ENCODE measurements at regions not wholly inside any gene's neighbourhood (a gene's known extent, or its start where the extent isn't known, plus 50 kb on each side); places are given as distances from the start of the nearest gene placed in this dataset.

GRCh38 chr17:15076991-15077663 lies 188.0 kb downstream of the PMP22 start:
- Histone ChIP-seq H3K4me3 (ENCODE audit: severe bottlenecking) (no peak overlapping the region), H3K36me3 (ENCODE audit: low read depth) (no peaks in the 10 kb centered on the region), H3K4me1 (ENCODE audit: insufficient read depth, poor library complexity, severe bottlenecking) (no peaks in the 10 kb centered on the region), H3K27ac (ENCODE audit: poor library complexity, severe bottlenecking) (no peak overlapping the region), H3K9me3 (ENCODE audit: severe bottlenecking) (no peaks in the 10 kb centered on the region), H3K27me3 (ENCODE audit: insufficient read depth, poor library complexity, severe bottlenecking) (peaks cover 4% of the 10 kb centered on the region)
- DNase-seq (ENCODE audit: low spot score) (no peak), ATAC-seq (ENCODE audit: low read depth) (no peak)
- no peak for TF ChIP-seq CTCF (IDR thresholded peaks at IDR 0.05; ENCODE audit: poor library complexity, severe bottlenecking)

- TF ChIP-seq CTCF (IDR thresholded peaks at IDR 0.05; ENCODE audit: poor library complexity, severe bottlenecking): no peak
- no peak for ATAC-seq (ENCODE audit: low read depth)
These were observed 213.2 kb downstream of the PMP22 start for GRCh38 chr17:15051933-15052332.

GRCh38 chr17:15049795-15050160 lies 215.3 kb downstream of the PMP22 start:
- no peaks in the 10 kb centered on the region for H3K4me1 ChIP-seq (ENCODE audit: insufficient read depth, poor library complexity, severe bottlenecking)
- H3K27me3 ChIP-seq (ENCODE audit: insufficient read depth, poor library complexity, severe bottlenecking): peaks cover 19% of the 10 kb centered on the region
- no peak for TF ChIP-seq CTCF (IDR thresholded peaks at IDR 0.05; ENCODE audit: poor library complexity, severe bottlenecking)
- DNase-seq (ENCODE audit: low spot score) (no peak), ATAC-seq (ENCODE audit: low read depth) (no peak)
- H3K4me3 ChIP-seq (ENCODE audit: severe bottlenecking): no peak overlapping the region
- H3K9me3 ChIP-seq (ENCODE audit: severe bottlenecking): no peaks in the 10 kb centered on the region
- H3K27ac ChIP-seq (ENCODE audit: poor library complexity, severe bottlenecking): no peak overlapping the region
- H3K36me3 ChIP-seq (ENCODE audit: low read depth): no peaks in the 10 kb centered on the region

More at GRCh38 chr17:15051933-15052332, 213.2 kb downstream of the PMP22 start:
- DNase-seq (ENCODE audit: low spot score): no peak
- H3K4me1 ChIP-seq (ENCODE audit: insufficient read depth, poor library complexity, severe bottlenecking): no peaks in the 10 kb centered on the region
- H3K27ac ChIP-seq (ENCODE audit: poor library complexity, severe bottlenecking): no peak overlapping the region
- no peak overlapping the region for H3K4me3 ChIP-seq (ENCODE audit: severe bottlenecking)
- no peaks in the 10 kb centered on the region for H3K9me3 ChIP-seq (ENCODE audit: severe bottlenecking)
- peaks cover 19% of the 10 kb centered on the region for H3K27me3 ChIP-seq (ENCODE audit: insufficient read depth, poor library complexity, severe bottlenecking)
- H3K36me3 ChIP-seq (ENCODE audit: low read depth): no peaks in the 10 kb centered on the region

GRCh38 chr17:15048933-15049794 lies 216.0 kb downstream of the PMP22 start:
- TF ChIP-seq CTCF (IDR thresholded peaks at IDR 0.05; ENCODE audit: poor library complexity, severe bottlenecking): no peak
- H3K4me3 ChIP-seq (ENCODE audit: severe bottlenecking): no peak overlapping the region
- no peak overlapping the region for H3K27ac ChIP-seq (ENCODE audit: poor library complexity, severe bottlenecking)
- peaks cover 19% of the 10 kb centered on the region for H3K27me3 ChIP-seq (ENCODE audit: insufficient read depth, poor library complexity, severe bottlenecking)
- DNase-seq (ENCODE audit: low spot score) (no peak), ATAC-seq (ENCODE audit: low read depth) (no peak)
- H3K36me3 ChIP-seq (ENCODE audit: low read depth): no peaks in the 10 kb centered on the region
- no peaks in the 10 kb centered on the region for H3K9me3 ChIP-seq (ENCODE audit: severe bottlenecking)
- H3K4me1 ChIP-seq (ENCODE audit: insufficient read depth, poor library complexity, severe bottlenecking): no peaks in the 10 kb centered on the region

Data from RWPE2 (cell line).